GM13976 (cell line): ENCODE measurements at regions not wholly inside any gene's neighbourhood (a gene's known extent, or its start where the extent isn't known, plus 50 kb on each side); places are given as distances from the start of the nearest gene placed in this dataset.

Source experiments
- DNase-seq: peaks from one replicate; pipeline ENCODE4 v3.0.0; 2012; ENCODE audit warnings: low spot score
- in situ Hi-C: fragments of 300-500 bp; cut with MboI; formaldehyde crosslinking; loops from one replicate; pipeline ENCODE4 v1.12.0; 2022; ENCODE audit warnings: low sequenced_read_pairs, mixed read lengths, inconsistent platforms; ENCODE audit not compliant: unreplicated experiment
- TF ChIP-seq, protein P1 (sequence below): IDR thresholded peaks from 2 replicates; pipeline ENCODE4 v1.5.1; 2012; ENCODE audit warnings: borderline replicate concordance, mild to moderate bottlenecking; ENCODE audit not compliant: insufficient read depth; ENCODE audit errors: extremely low read depth, missing control alignments, control extremely low read depth

DNA sequence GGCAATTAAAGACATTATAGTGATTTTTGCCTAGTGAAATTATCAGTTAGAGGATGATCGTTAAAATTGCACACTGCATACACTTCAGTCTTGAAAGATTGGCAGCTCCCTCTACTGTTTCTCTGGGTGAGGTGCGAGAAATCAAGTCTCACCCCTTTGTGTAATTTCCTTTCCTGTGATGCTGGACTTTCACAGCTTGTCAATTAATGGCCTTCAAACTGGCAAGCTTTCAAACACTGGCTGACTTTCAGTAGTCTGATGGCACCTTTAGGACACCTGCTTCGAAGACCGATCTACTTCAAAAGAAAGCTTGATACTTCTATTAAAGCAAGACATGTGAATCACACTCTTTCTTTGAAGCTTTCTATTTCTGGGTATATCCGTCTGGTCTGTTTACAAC, 706.7 kb upstream of the PTPRD start:
- TF ChIP-seq, protein P1, sequence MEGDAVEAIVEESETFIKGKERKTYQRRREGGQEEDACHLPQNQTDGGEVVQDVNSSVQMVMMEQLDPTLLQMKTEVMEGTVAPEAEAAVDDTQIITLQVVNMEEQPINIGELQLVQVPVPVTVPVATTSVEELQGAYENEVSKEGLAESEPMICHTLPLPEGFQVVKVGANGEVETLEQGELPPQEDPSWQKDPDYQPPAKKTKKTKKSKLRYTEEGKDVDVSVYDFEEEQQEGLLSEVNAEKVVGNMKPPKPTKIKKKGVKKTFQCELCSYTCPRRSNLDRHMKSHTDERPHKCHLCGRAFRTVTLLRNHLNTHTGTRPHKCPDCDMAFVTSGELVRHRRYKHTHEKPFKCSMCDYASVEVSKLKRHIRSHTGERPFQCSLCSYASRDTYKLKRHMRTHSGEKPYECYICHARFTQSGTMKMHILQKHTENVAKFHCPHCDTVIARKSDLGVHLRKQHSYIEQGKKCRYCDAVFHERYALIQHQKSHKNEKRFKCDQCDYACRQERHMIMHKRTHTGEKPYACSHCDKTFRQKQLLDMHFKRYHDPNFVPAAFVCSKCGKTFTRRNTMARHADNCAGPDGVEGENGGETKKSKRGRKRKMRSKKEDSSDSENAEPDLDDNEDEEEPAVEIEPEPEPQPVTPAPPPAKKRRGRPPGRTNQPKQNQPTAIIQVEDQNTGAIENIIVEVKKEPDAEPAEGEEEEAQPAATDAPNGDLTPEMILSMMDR, result peak; percentile 32
- in situ Hi-C loops, result no loop called here
- no peak for DNase-seq

DNA sequence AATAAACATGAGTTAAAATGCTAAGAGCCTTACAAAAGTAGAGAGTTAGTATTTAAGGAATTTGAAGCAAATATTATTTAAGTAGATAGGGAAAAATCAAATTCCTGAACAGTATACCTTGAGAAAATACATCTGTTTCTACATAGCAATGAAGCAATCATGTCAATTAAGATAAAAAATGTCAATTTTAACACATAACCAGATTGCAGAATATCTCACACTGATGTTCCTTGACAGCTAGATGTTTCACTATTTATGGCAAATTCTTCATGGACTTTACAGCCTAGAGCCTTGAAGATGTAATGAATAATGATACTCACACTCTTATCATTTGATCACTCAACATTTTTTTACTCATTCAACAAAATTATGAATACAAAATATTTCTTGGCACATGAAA, 708.2 kb upstream of the PTPRD start:
- DNase-seq, result no peak
- TF ChIP-seq, protein P1, result no peak
- in situ Hi-C loops, result no loop called here

DNA sequence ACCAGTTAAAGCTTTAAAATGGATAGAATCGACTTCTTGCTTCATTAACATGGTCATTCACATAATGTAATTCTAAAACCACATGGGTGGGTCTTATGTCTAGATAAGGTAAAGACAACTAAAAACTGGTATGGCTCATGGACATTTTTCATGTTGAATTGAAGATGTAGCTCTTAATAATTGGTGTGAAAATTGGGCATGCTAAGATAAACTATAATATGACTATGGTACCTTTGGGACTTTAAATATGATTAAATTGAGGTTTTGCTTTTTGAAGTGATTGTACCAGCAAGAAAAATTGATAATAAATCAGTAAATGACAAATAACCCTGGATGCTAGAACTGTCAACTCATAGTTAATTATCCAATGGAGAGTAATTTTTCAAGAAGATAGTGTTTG, 710.7 kb upstream of the PTPRD start:
- DNase-seq, result no peak
- TF ChIP-seq, protein P1, result no peak
- in situ Hi-C loops, result no loop called here

DNA sequence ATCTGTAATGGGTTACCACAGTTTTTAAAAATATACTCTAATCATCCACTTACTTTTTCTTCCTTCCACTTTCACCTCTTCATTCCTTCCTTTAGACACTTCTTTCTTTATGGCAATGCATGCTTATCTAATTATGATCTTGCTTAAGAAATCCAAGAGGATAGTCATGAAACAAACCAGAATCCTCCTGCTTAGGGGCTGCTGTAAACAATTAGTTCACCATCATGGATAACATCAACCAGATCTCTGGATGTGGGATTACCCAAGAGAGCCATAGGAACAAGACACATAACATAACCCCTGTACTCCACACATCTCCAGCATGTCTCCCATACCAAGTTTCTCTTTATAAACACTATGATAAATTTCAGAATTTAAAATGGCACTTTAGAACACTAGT, 713.4 kb upstream of the PTPRD start:
- TF ChIP-seq, protein P1, result no peak
- in situ Hi-C loops, result no loop called here
- no peak for DNase-seq

DNA sequence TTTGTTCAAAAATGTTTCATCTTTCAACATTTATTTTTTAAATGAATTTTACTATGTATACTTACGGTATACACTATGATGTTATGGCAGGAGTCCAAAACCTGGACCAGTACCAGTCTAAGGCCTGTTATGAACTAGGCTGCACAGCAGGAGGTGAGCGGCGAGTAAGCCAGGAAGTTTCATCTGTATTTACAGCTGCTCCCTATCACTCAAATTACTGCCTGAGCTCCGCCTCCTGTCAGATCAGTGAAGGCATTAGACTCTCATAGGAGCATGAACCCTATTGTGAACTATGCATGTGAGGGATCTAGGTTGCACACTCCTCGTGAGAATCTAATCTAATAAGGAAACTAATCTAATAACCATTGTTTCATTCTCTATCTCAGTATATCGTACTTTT, 715.5 kb upstream of the PTPRD start:
- no peak for DNase-seq
- in situ Hi-C loops, result no loop called here
- TF ChIP-seq, protein P1, result no peak

DNA sequence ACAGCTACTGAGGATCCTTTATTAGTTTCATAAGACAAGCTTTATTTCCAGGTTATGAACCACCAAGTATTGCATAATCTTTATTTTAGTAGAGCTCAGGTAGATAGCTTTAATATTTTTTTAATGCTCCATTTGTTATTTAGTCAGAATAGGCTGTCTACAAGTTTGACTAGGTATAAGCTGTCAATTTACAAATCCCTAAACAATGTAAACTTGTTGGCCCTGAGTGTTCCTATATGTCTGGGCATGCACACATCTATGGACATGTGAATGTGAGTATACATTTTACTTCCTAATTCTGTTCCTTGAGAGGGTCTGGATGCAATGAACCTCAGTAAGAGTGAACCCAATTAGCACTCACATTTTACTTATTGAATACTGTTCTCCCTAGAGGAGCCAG, 722.2 kb upstream of the PTPRD start:
- TF ChIP-seq, protein P1, result no peak
- DNase-seq, result no peak
- in situ Hi-C loops, result no loop called here

DNA sequence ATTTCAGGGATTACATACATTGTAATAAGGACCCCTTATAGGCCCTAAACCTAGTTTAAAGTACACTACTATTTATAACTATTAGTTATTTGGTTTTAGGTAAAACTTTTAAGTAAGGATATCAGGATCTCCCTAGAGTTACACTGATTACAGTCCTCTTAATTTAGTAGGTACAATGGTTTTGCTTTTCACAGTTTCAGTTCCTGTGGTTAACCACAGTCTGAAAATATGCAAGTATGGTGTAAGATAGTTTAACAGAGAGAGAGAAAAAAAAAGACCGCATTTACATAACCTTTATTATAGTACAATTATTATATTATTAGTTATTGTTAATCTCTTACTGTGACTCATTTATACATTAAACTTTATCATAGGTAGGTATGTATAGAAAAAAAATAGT, 725.3 kb upstream of the PTPRD start:
- DNase-seq, result no peak
- in situ Hi-C loops, result no loop called here
- TF ChIP-seq, protein P1, result no peak
